NCI-H1048 (cell line): ENCODE measurements at regions not wholly inside any gene's neighbourhood (a gene's known extent, or its start where the extent isn't known, plus 50 kb on each side); places are given as distances from the start of the nearest gene placed in this dataset.
"Not testable (repeated sequence)": the region's sequence is repeated elsewhere in the genome, so short reads cannot be mapped to it uniquely, and the experiment has no call there.

Source experiments
- DNase-seq: peaks from one replicate; lab custom pipeline; 2025; lab: John Stamatoyannopoulos, UW

GRCh38 chr9:19937121-19937520, 148.3 kb upstream of the SLC24A2 start:
- DNase-seq = no peak

GRCh38 chr9:19936598-19936997, 147.8 kb upstream of the SLC24A2 start:
- DNase-seq = no peak

- DNase-seq = no peak
These were observed 146.6 kb upstream of the SLC24A2 start for GRCh38 chr9:19935422-19935821.

- no peak for DNase-seq
These were observed 145.5 kb upstream of the SLC24A2 start for GRCh38 chr9:19934301-19934871.

GRCh38 chr9:19931098-19931890, 142.5 kb upstream of the SLC24A2 start:
- no peak for DNase-seq

- no peak for DNase-seq
These were observed 138.7 kb upstream of the SLC24A2 start for GRCh38 chr9:19927560-19927959.

DNA sequence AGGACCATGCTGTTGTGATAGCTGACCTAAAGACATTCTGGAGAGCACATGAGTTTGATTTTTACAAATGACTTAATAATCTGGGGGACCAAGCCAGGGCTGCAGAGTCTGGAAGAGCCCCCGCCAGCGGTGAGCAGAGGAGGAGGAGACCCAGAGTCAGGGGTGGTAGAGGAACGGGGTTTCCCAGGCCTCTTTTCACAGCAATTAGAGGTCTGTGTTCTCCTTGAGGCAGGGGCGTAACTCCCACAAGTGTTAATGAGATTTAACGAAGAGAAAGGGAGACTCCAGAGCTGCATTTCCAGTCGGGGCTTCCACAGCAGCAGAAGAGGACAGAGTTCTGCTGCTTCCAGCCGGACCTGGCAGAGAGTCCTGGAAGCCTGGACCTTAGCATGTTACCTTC, 137.9 kb upstream of the SLC24A2 start:
- no peak for DNase-seq

GRCh38 chr9:19925674-19926503, 137.1 kb upstream of the SLC24A2 start:
- peak; percentile 70 for DNase-seq

DNA sequence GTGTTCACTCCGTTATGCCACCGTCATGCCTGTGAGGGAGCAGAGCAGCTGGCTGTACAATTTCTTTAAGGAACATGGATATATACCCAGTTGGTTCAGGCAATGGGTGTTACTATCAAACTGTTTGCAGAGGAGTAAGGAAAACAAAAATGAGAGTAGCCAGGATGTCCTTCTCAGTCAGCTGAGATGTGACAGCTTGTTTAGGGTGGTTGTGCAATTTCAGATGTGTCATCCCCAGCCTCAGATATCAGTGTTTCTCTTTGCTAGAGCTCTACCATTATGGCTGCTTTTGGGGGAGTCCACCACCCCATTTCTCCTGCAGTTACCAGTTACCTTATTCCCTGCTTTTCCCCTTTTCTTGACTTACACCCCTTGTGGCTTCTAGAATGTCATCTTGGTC, 135.2 kb upstream of the SLC24A2 start:
- DNase-seq = no peak

- DNase-seq = no peak
These were observed 133.8 kb upstream of the SLC24A2 start for GRCh38 chr9:19922476-19923118.

GRCh38 chr9:19920401-19920800, 131.6 kb upstream of the SLC24A2 start:
- DNase-seq = no peak

GRCh38 chr9:19918630-19919029, 129.8 kb upstream of the SLC24A2 start:
- no peak for DNase-seq

- DNase-seq = no peak
These were observed 125.2 kb upstream of the SLC24A2 start for GRCh38 chr9:19914044-19914443.

DNA sequence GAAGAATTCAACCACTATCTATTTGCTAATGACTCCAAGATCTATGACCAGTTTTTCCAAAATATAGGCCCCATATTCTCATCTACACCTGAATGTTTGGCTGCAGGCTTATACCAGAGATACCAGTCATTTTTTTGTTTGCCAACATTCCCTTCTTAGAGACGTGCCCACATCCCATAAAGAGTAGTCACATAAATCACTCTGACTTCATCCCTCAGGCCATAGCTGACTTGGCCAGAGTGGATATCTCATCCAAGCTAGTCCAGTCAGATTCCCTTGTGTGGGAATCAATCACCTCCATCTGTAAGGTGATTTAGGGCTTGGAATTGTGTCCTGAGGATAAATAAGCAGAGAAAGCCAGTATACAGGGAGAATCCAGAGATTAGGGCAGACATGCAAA, 124.3 kb upstream of the SLC24A2 start:
- no peak for DNase-seq

DNA sequence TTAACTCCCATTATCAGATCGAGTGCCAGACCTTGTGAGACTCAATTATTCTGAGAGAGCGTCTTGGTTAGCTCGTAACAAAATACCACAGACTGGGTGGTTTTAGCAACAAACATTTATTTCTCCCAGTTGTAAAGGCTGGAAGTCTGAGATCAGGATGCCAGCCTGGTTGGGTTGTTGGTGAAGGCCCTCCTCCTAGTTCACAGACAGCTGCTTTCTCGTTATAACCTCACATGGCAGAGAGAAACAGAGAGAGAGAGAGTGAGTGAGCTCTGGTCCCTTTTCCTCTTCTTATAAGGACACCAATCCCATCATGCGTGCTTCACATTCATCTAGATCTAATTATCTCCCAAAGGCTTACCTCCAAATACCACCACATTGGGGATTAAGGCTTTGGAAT, 114.2 kb upstream of the SLC24A2 start:
- DNase-seq = no peak

DNA sequence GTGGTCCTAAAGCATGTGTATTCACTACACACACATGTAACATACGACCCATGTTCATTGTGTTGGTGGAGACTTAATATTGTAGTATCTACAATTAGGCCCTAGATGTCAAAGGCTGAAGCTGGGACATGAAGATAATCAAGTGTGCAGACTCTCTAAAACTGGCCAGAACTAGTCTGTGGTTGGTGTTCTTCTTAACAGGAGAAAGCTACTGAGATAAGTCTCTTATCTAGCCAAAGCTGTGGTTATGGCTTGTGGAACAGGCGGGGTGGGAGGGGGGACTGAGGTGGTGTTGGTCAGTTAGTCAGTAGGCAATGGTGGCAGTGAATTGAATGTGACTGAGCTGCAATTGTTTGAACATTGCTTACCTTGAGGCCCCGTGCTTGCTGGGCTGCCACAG, 112.7 kb upstream of the SLC24A2 start:
- no peak for DNase-seq

GRCh38 chr9:19896161-19896560, 107.3 kb upstream of the SLC24A2 start:
- DNase-seq = no peak

GRCh38 chr9:19895578-19895977, 106.7 kb upstream of the SLC24A2 start:
- not testable (repeated sequence) for DNase-seq

DNA sequence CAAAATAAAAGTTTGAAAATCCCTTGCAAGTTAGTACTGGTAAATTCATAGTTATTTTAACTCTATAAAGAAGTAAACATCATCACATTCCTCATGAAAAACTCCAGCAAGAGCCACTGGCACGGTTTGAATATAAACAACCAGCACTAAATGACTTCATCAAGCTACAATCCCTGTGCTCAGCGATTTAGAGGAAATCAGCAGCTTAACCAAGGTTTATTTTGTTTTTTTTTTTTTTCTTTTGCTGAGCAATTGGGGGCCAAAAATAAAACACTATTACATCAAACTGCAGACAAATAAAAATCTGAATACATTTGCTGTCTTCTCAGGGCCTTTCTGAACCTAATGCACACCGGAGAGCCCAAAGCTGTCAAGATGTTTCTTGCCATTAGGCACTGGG, 106.2 kb upstream of the SLC24A2 start:
- DNase-seq = no peak

- DNase-seq = no peak
These were observed 96.8 kb upstream of the SLC24A2 start for GRCh38 chr9:19885608-19886007.

- no peak for DNase-seq
These were observed 90.2 kb upstream of the SLC24A2 start for GRCh38 chr9:19879062-19879461.

- DNase-seq = no peak
These were observed 87.9 kb upstream of the SLC24A2 start for GRCh38 chr9:19876569-19877316.
